Neural progenitor cell (in vitro differentiated cells): ENCODE measurements at regions not wholly inside any gene's neighbourhood (a gene's known extent, or its start where the extent isn't known, plus 50 kb on each side); places are given as distances from the start of the nearest gene placed in this dataset.

Experiments
- CTCF ChIP-seq: fragments of 200-600 bp; sonication (generic); IDR thresholded peaks from 2 replicates; pipeline ENCODE4 v1.5.1; 2017; ENCODE audit warnings: antibody characterized with exemption, mild to moderate bottlenecking
- EZH2phosphoT487 ChIP-seq: fragments of 200-600 bp; sonication (generic); IDR thresholded peaks from 2 replicates; pipeline ENCODE4 v1.6.1; 2017; ENCODE audit warnings: antibody characterized with exemption

GRCh38 chr3:1843111-1843510, 255.6 kb upstream of the CNTN4 start:
- TF ChIP-seq CTCF (no peak), EZH2phosphoT487 (no peak)
